Liver (tissue), 8 donors: ENCODE measurements at regions not wholly inside any gene's neighbourhood (a gene's known extent, or its start where the extent isn't known, plus 50 kb on each side); places are given as distances from the start of the nearest gene placed in this dataset.

Source experiments
- DNase-seq: peaks from one replicate; pipeline ENCODE4 v3.0.0-alpha.2; 2017; ENCODE audit warnings: low spot score
- H3K27ac ChIP-seq, 2 donors: one replicate each; pipeline ENCODE4 v1.7.0; 2013; ENCODE audit warnings: inconsistent platforms in 2 of 2, low read length in 2 of 2, control low read depth in 1 of 2, low read depth in 1 of 2, mild to moderate bottlenecking in 1 of 2
- H3K27me3 ChIP-seq, 4 donors: one replicate each; pipeline versions ENCODE4 v1.6.1 to v1.7.0; 2013; ENCODE audit warnings: low read length in 3 of 4, inconsistent platforms in 1 of 4, mild to moderate bottlenecking in 1 of 4, moderate library complexity in 1 of 4; ENCODE audit not compliant: control insufficient read depth in 4 of 4, insufficient read depth in 4 of 4
- H3K36me3 ChIP-seq, 4 donors: one replicate each; pipeline versions ENCODE4 v1.6.1 to v1.7.0; 2013; ENCODE audit warnings: low read length in 3 of 4, mild to moderate bottlenecking in 3 of 4, low read depth in 1 of 4, moderate library complexity in 1 of 4; ENCODE audit not compliant: control insufficient read depth in 4 of 4, insufficient read depth in 3 of 4
- H3K4me1 ChIP-seq, 4 donors: one replicate each; pipeline versions ENCODE4 v1.6.1 to v1.7.0; 2013; ENCODE audit warnings: low read length in 3 of 4, mild to moderate bottlenecking in 3 of 4, moderate library complexity in 1 of 4; ENCODE audit not compliant: control insufficient read depth in 4 of 4, insufficient read depth in 4 of 4
- H3K4me3 ChIP-seq, 3 donors: one replicate each; pipeline versions ENCODE4 v1.6.1 to v1.7.0; 2013; ENCODE audit warnings: low read length in 3 of 3, control low read depth in 1 of 3, low read depth in 1 of 3, mild to moderate bottlenecking in 1 of 3
- H3K9ac ChIP-seq, 2 donors: one replicate each; pipeline ENCODE4 v1.7.0; 2013; ENCODE audit warnings: low read length in 2 of 2, mild to moderate bottlenecking in 2 of 2, moderate library complexity in 2 of 2, control low read depth in 1 of 2, low read depth in 1 of 2
- H3K9me3 ChIP-seq, 4 donors: one replicate each; pipeline versions ENCODE4 v1.6.1 to v1.7.0; 2013; ENCODE audit warnings: low read length in 3 of 4; ENCODE audit not compliant: control insufficient read depth in 4 of 4
- ATF3 ChIP-seq: IDR thresholded peaks from 2 replicates; pipeline ENCODE4 v1.6.1; 2016; ENCODE audit warnings: antibody characterized with exemption
- CTCF ChIP-seq: fragments of 150-350 bp; IDR thresholded peaks from 2 replicates; pipeline ENCODE4 v1.5.1; 2017; ENCODE audit warnings: improper control_type of control experiment, low read depth, low read length; ENCODE audit not compliant: missing input control
- EGR1 ChIP-seq, 2 donors: IDR thresholded peaks; 2 replicates each; pipeline ENCODE4 v1.6.1; 2016 to 2018; ENCODE audit warnings: antibody characterized with exemption in 2 of 2, low read depth in 2 of 2
- FOXA1 ChIP-seq: IDR thresholded peaks from 2 replicates; pipeline ENCODE4 v1.6.1; 2016; ENCODE audit warnings: antibody characterized with exemption
- FOXA2 ChIP-seq: IDR thresholded peaks from 2 replicates; pipeline ENCODE4 v1.6.1; 2016; ENCODE audit warnings: antibody characterized with exemption
- GABPA ChIP-seq, 2 donors: IDR thresholded peaks in 1 of 2; conservative IDR thresholded peaks in 1 of 2; 2 replicates each; pipeline ENCODE4 v1.6.1; 2016; ENCODE audit warnings: antibody characterized with exemption in 2 of 2, mild to moderate bottlenecking in 1 of 2, moderate library complexity in 1 of 2
- HNF4A ChIP-seq, 2 donors: conservative IDR thresholded peaks; 2 replicates each; pipeline ENCODE4 v1.6.1; 2016; ENCODE audit warnings: antibody characterized with exemption in 2 of 2, mild to moderate bottlenecking in 2 of 2
- HNF4G ChIP-seq: IDR thresholded peaks from 2 replicates; pipeline ENCODE4 v1.6.1; 2016; ENCODE audit warnings: antibody characterized with exemption
- JUND ChIP-seq, 2 donors: IDR thresholded peaks; 2 replicates each; pipeline ENCODE4 v1.6.1; 2016; ENCODE audit warnings: antibody characterized with exemption in 2 of 2
- MAX ChIP-seq: IDR thresholded peaks from 2 replicates; pipeline ENCODE4 v1.6.1; 2016; ENCODE audit warnings: antibody characterized with exemption
- NR2F2 ChIP-seq: IDR thresholded peaks from 2 replicates; pipeline ENCODE4 v1.6.1; 2016; ENCODE audit warnings: antibody characterized with exemption
- REST ChIP-seq: IDR thresholded peaks from 2 replicates; pipeline ENCODE4 v1.6.1; 2016; ENCODE audit warnings: antibody characterized with exemption, mild to moderate bottlenecking
- RXRA ChIP-seq, 2 donors: IDR thresholded peaks; 2 replicates each; pipeline ENCODE4 v1.6.1; 2017 to 2018; ENCODE audit warnings: antibody characterized with exemption in 2 of 2, mild to moderate bottlenecking in 1 of 2
- SP1 ChIP-seq: IDR thresholded peaks from 2 replicates; pipeline ENCODE4 v1.6.1; 2018; ENCODE audit warnings: antibody characterized with exemption, mild to moderate bottlenecking
- TAF1 ChIP-seq: conservative IDR thresholded peaks from 2 replicates; pipeline ENCODE4 v1.6.1; 2016; ENCODE audit warnings: antibody characterized with exemption, mild to moderate bottlenecking
- YY1 ChIP-seq: IDR thresholded peaks from 2 replicates; pipeline ENCODE4 v1.6.1; 2016; ENCODE audit warnings: antibody characterized with exemption, mild to moderate bottlenecking
- ZBTB33 ChIP-seq: IDR thresholded peaks from 2 replicates; pipeline ENCODE4 v1.6.1; 2016; ENCODE audit warnings: antibody characterized with exemption
- WGBS: extraction: QIAGEN DNeasy Blood & Tissue Kit; methylation state at CpG from one replicate; pipeline ENCODE4 v1.1.7; 2013; 5-methylcytosine and 5-hydroxymethylcytosine counted together
- donor health status: healthy.
- donor health status: healthy.
- donor health status: healthy.
- donor health status: healthy.
- donor health status: healthy.

GRCh38 chr9:90309809-90310520, 332.7 kb downstream of the DIRAS2 start:
- Histone ChIP-seq H3K4me1 (no peaks in the 10 kb centered on the region), H3K27me3 (peaks cover 0 to 1% (median 0%) of the 10 kb centered on the region in 4 donors), H3K9me3 (no peaks in the 10 kb centered on the region), H3K36me3 (no peaks in the 10 kb centered on the region), H3K4me3 (no peak overlapping the region), H3K9ac (no peak overlapping the region), H3K27ac (no peak overlapping the region)
- 79% methylated on average over 7 of the region's 7 CpGs for WGBS
- TF ChIP-seq NR2F2, result no peak
- no peak for TF ChIP-seq HNF4G
- no peak for TF ChIP-seq JUND (IDR thresholded peaks at IDR 0.05)
- TF ChIP-seq CTCF, result no peak
- DNase-seq, result no peak

- DNase-seq, result no peak
- H3K4me1 ChIP-seq, result no peaks in the 10 kb centered on the region
- H3K27me3 ChIP-seq, result peaks cover 0 to 1% (median 0%) of the 10 kb centered on the region in 4 donors
- no peaks in the 10 kb centered on the region for H3K9me3 ChIP-seq
- WGBS, result 90% methylated on average over 1 of the region's 1 CpG
- no peak overlapping the region for H3K9ac ChIP-seq
- H3K36me3 ChIP-seq, result no peaks in the 10 kb centered on the region
- TF ChIP-seq YY1 (no peak), SP1 (no peak), EGR1 (IDR thresholded peaks at IDR 0.05; ENCODE audit: low read depth in 2 of 2) (no peak), JUND (IDR thresholded peaks at IDR 0.05) (no peak), ZBTB33 (no peak), TAF1 (no peak), FOXA2 (no peak), RXRA (IDR thresholded peaks at IDR 0.05) (no peak), MAX (no peak), ATF3 (no peak)
- H3K4me3 ChIP-seq, result no peak overlapping the region
- no peak overlapping the region for H3K27ac ChIP-seq
Observed at GRCh38 chr9:90310521-90310876, 332.1 kb downstream of the DIRAS2 start.

GRCh38 chr9:90311811-90312210, 330.8 kb downstream of the DIRAS2 start:
- Histone ChIP-seq H3K27me3 (peaks cover 0 to 1% (median 0%) of the 10 kb centered on the region in 4 donors), H3K4me1 (no peaks in the 10 kb centered on the region), H3K36me3 (no peaks in the 10 kb centered on the region), H3K9me3 (no peaks in the 10 kb centered on the region), H3K4me3 (no peak overlapping the region), H3K27ac (no peak overlapping the region), H3K9ac (no peak overlapping the region)
- no peak for DNase-seq
- 81% methylated on average over 7 of the region's 7 CpGs for WGBS
- TF ChIP-seq HNF4A (conservative IDR thresholded peaks at IDR 0.05) (no peak), FOXA2 (no peak), FOXA1 (no peak), TAF1 (no peak), YY1 (no peak), NR2F2 (no peak), REST (no peak), SP1 (no peak), EGR1 (IDR thresholded peaks at IDR 0.05; ENCODE audit: low read depth in 2 of 2) (no peak), GABPA (IDR thresholded peaks at IDR 0.05 in 1 of 2, conservative IDR thresholded peaks at IDR 0.05 in 1 of 2) (no peak)
